BJ (cell line): ENCODE measurements at regions not wholly inside any gene's neighbourhood (a gene's known extent, or its start where the extent isn't known, plus 50 kb on each side); places are given as distances from the start of the nearest gene placed in this dataset.
"Not testable (repeated sequence)": the region's sequence is repeated elsewhere in the genome, so short reads cannot be mapped to it uniquely, and the experiment has no call there.

Experiments
- CTCF ChIA-PET: fragments of 350-600 bp; formaldehyde crosslinking; extraction: SDS; loops from one replicate; lab custom pipeline; 2021; ENCODE audit warnings: antibody characterized with exemption, inconsistent platforms; lab: Yijun Ruan, JAX
- POLR2A ChIA-PET: fragments of 300-600 bp; sonication (Branson Sonifier 250); formaldehyde crosslinking; extraction: SDS; loops from one replicate; lab custom pipeline; 2021; ENCODE audit warnings: antibody characterized with exemption; lab: Charles Lee
- DNase-seq: peaks from one replicate; pipeline ENCODE4 v3.0.0-alpha.2; 2011; ENCODE audit warnings: low read depth
- H3K27me3 ChIP-seq: 2 replicates; pipeline ENCODE4 v1.6.0; 2011; ENCODE audit warnings: low read length; ENCODE audit not compliant: control insufficient read depth, insufficient read depth
- H3K36me3 ChIP-seq: 2 replicates; pipeline ENCODE4 v1.5.1; 2011; ENCODE audit warnings: low read length; ENCODE audit not compliant: control insufficient read depth, insufficient read depth
- H3K4me3 ChIP-seq: 2 replicates; pipeline ENCODE4 v1.5.1; 2011; ENCODE audit warnings: low read depth, mild to moderate bottlenecking, control low read depth, low read length
- CTCF ChIP-seq: IDR thresholded peaks from 2 replicates; pipeline ENCODE4 v1.5.1; 2011; ENCODE audit warnings: low read depth, mild to moderate bottlenecking, control low read depth, inconsistent platforms, low read length, moderate library complexity; ENCODE audit not compliant: insufficient read depth

GRCh38 chr13:65236841-65237418 is 1993.2 kb downstream of the PCDH9 start:
- no peak for DNase-seq
- Histone ChIP-seq H3K4me3 (no peak overlapping the region), H3K36me3 (no peaks in the 10 kb centered on the region), H3K27me3 (no peaks in the 10 kb centered on the region)
- TF ChIP-seq CTCF, result no peak
- CTCF ChIA-PET, result no interaction called here
- POLR2A ChIA-PET, result no interaction called here

- CTCF ChIA-PET, result no interaction called here
- TF ChIP-seq CTCF, result no peak
- Histone ChIP-seq H3K4me3 (no peak overlapping the region), H3K36me3 (no peaks in the 10 kb centered on the region), H3K27me3 (no peaks in the 10 kb centered on the region)
- DNase-seq, result no peak
- POLR2A ChIA-PET, result no interaction called here
Observed at GRCh38 chr13:65217471-65217995, 2012.6 kb downstream of the PCDH9 start.

- H3K36me3 ChIP-seq, POLR2A ChIA-PET, DNase-seq, CTCF ChIA-PET, H3K27me3 ChIP-seq, H3K4me3 ChIP-seq: not testable (repeated sequence)
Observed at GRCh38 chr13:65202845-65203244, 2027.3 kb downstream of the PCDH9 start.

- no peak for DNase-seq
- no peak for TF ChIP-seq CTCF
- H3K36me3 ChIP-seq, result no peaks in the 10 kb centered on the region
- no peaks in the 10 kb centered on the region for H3K27me3 ChIP-seq
- CTCF ChIA-PET, result no interaction called here
- H3K4me3 ChIP-seq, result no peak overlapping the region
- POLR2A ChIA-PET, result no interaction called here
Observed at GRCh38 chr13:65188721-65189120, 2041.4 kb downstream of the PCDH9 start.

GRCh38 chr13:65168026-65168425 is 2062.1 kb downstream of the PCDH9 start:
- H3K36me3 ChIP-seq, result no peaks in the 10 kb centered on the region
- no peak overlapping the region for H3K4me3 ChIP-seq
- CTCF ChIA-PET, result no interaction called here
- DNase-seq, result no peak
- POLR2A ChIA-PET, result no interaction called here
- TF ChIP-seq CTCF, result no peak
- H3K27me3 ChIP-seq, result no peaks in the 10 kb centered on the region

- CTCF ChIA-PET, result no interaction called here
- POLR2A ChIA-PET, result no interaction called here
Observed at GRCh38 chr13:65166675-65167074, 2063.5 kb downstream of the PCDH9 start.

More at GRCh38 chr13:65166675-65167074, 2063.5 kb downstream of the PCDH9 start:
- Histone ChIP-seq H3K36me3 (no peaks in the 10 kb centered on the region), H3K27me3 (no peaks in the 10 kb centered on the region), H3K4me3 (no peak overlapping the region)
- TF ChIP-seq CTCF, result no peak
- DNase-seq, result no peak
